Mesothelial cell of epicardium (in vitro differentiated cells): ENCODE measurements at regions not wholly inside any gene's neighbourhood (a gene's known extent, or its start where the extent isn't known, plus 50 kb on each side); places are given as distances from the start of the nearest gene placed in this dataset.

ENCODE experiments used
- DNase-seq, 2 experiments: peaks; one replicate each; pipeline ENCODE4 v3.0.0; 2021; ENCODE audit warnings: low spot score in 2 of 2; ENCODE audit not compliant: unreplicated experiment in 2 of 2
- H3K27ac Mint-ChIP-seq: 2 replicates; pipeline ENCODE4 v1.8.0; 2021; ENCODE audit warnings: mixed read lengths
- H3K27me3 Mint-ChIP-seq: 2 replicates; pipeline ENCODE4 v1.8.0; 2021; ENCODE audit warnings: low read depth, mixed read lengths
- H3K36me3 Mint-ChIP-seq: 2 replicates; pipeline ENCODE4 v1.8.0; 2021; ENCODE audit warnings: mixed read lengths
- H3K4me1 Mint-ChIP-seq: 2 replicates; pipeline ENCODE4 v1.8.0; 2021; ENCODE audit warnings: mixed read lengths
- H3K4me3 Mint-ChIP-seq: 2 replicates; pipeline ENCODE4 v1.8.0; 2021; ENCODE audit warnings: mild to moderate bottlenecking, moderate library complexity, mixed read lengths
- H3K9me3 Mint-ChIP-seq: 2 replicates; pipeline ENCODE4 v1.8.0; 2021; ENCODE audit warnings: mixed read lengths
- CTCF ChIP-seq: fragments of 200-600 bp; sonication (generic); IDR thresholded peaks from one replicate; pipeline ENCODE4 v1.5.0; 2021; ENCODE audit warnings: antibody characterized with exemption; ENCODE audit not compliant: unreplicated experiment

- H3K4me1 Mint-ChIP-seq, result peaks cover 48% of the 10 kb centered on the region
- no peaks in the 10 kb centered on the region for H3K27me3 Mint-ChIP-seq
- TF ChIP-seq CTCF, result no peak
- no peaks in the 10 kb centered on the region for H3K9me3 Mint-ChIP-seq
- peak overlapping the region; percentile 56 for H3K27ac Mint-ChIP-seq
- no peaks in the 10 kb centered on the region for H3K36me3 Mint-ChIP-seq
- no peak for DNase-seq
- no peak overlapping the region for H3K4me3 Mint-ChIP-seq
These were observed 229.0 kb upstream of the GSE1 start for GRCh38 chr16:85383836-85384832.

- H3K27me3 Mint-ChIP-seq, result no peaks in the 10 kb centered on the region
- H3K27ac Mint-ChIP-seq, result peak overlapping the region; percentile 56
- DNase-seq, result peak in 1 of 2 experiments; percentile 23
- H3K36me3 Mint-ChIP-seq, result no peaks in the 10 kb centered on the region
- no peak for TF ChIP-seq CTCF
- H3K9me3 Mint-ChIP-seq, result no peaks in the 10 kb centered on the region
- H3K4me1 Mint-ChIP-seq, result peaks cover 46% of the 10 kb centered on the region
- H3K4me3 Mint-ChIP-seq, result no peak overlapping the region
These were observed 228.2 kb upstream of the GSE1 start for GRCh38 chr16:85384833-85385462.

GRCh38 chr16:85385463-85386331, 227.4 kb upstream of the GSE1 start:
- no peaks in the 10 kb centered on the region for H3K27me3 Mint-ChIP-seq
- no peak overlapping the region for H3K27ac Mint-ChIP-seq
- TF ChIP-seq CTCF, result no peak
- no peaks in the 10 kb centered on the region for H3K9me3 Mint-ChIP-seq
- H3K4me3 Mint-ChIP-seq, result no peak overlapping the region
- peak; percentile 14 to 19 for DNase-seq
- H3K36me3 Mint-ChIP-seq, result no peaks in the 10 kb centered on the region
- H3K4me1 Mint-ChIP-seq, result peaks cover 49% of the 10 kb centered on the region

GRCh38 chr16:85386467-85387170, 226.5 kb upstream of the GSE1 start:
- Mint-ChIP-seq H3K27ac (no peak overlapping the region), H3K27me3 (no peaks in the 10 kb centered on the region), H3K36me3 (no peaks in the 10 kb centered on the region), H3K4me3 (no peak overlapping the region), H3K9me3 (no peaks in the 10 kb centered on the region), H3K4me1 (peaks cover 45% of the 10 kb centered on the region)
- peak; percentile 6 to 21 for DNase-seq
- TF ChIP-seq CTCF, result no peak

GRCh38 chr16:85387171-85387507, 226.0 kb upstream of the GSE1 start:
- peaks cover 41% of the 10 kb centered on the region for H3K4me1 Mint-ChIP-seq
- TF ChIP-seq CTCF, result no peak
- no peaks in the 10 kb centered on the region for H3K36me3 Mint-ChIP-seq
- DNase-seq, result peak; percentile 10 to 31
- H3K27me3 Mint-ChIP-seq, result no peaks in the 10 kb centered on the region
- H3K9me3 Mint-ChIP-seq, result no peaks in the 10 kb centered on the region
- H3K4me3 Mint-ChIP-seq, result no peak overlapping the region
- no peak overlapping the region for H3K27ac Mint-ChIP-seq
